Right forelimb (tissue), 1 donor: ENCODE measurements at regions not wholly inside any gene's neighbourhood (a gene's known extent, or its start where the extent isn't known, plus 50 kb on each side); places are given as distances from the start of the nearest gene placed in this dataset.

Experiments
- DNase-seq: peaks from one replicate; pipeline ENCODE4 v3.0.0-alpha.2; 2018

- no peak for DNase-seq
These were observed 262.5 kb upstream of the ARHGAP20 start for GRCh38 chr11:110974731-110975130.

- DNase-seq: no peak
These were observed 261.3 kb upstream of the ARHGAP20 start for GRCh38 chr11:110973401-110973980.

- DNase-seq: no peak
These were observed 260.4 kb upstream of the ARHGAP20 start for GRCh38 chr11:110972640-110973039.

- DNase-seq: no peak
These were observed 259.9 kb upstream of the ARHGAP20 start for GRCh38 chr11:110972106-110972505.

GRCh38 chr11:110971140-110971539, 258.9 kb upstream of the ARHGAP20 start:
- no peak for DNase-seq

- no peak for DNase-seq
These were observed 256.3 kb upstream of the ARHGAP20 start for GRCh38 chr11:110968348-110969062.

GRCh38 chr11:110966131-110966530, 253.9 kb upstream of the ARHGAP20 start:
- no peak for DNase-seq

GRCh38 chr11:110962921-110963320, 250.7 kb upstream of the ARHGAP20 start:
- DNase-seq: no peak

GRCh38 chr11:110960167-110960566, 247.9 kb upstream of the ARHGAP20 start:
- DNase-seq: no peak

- DNase-seq: no peak
These were observed 246.0 kb upstream of the ARHGAP20 start for GRCh38 chr11:110958216-110958615.

GRCh38 chr11:110955776-110956175, 243.5 kb upstream of the ARHGAP20 start:
- DNase-seq: no peak

GRCh38 chr11:110951950-110952503, 239.8 kb upstream of the ARHGAP20 start:
- no peak for DNase-seq

GRCh38 chr11:110951037-110951949, 239.1 kb upstream of the ARHGAP20 start:
- no peak for DNase-seq

GRCh38 chr11:110948112-110948511, 235.9 kb upstream of the ARHGAP20 start:
- no peak for DNase-seq

- DNase-seq: peak; percentile 49
These were observed 234.9 kb upstream of the ARHGAP20 start for GRCh38 chr11:110947096-110947495.

GRCh38 chr11:110939471-110939870, 227.2 kb upstream of the ARHGAP20 start:
- no peak for DNase-seq

GRCh38 chr11:110935018-110935640, 222.9 kb upstream of the ARHGAP20 start:
- no peak for DNase-seq

GRCh38 chr11:110929129-110929528, 216.9 kb upstream of the ARHGAP20 start:
- DNase-seq: no peak

- DNase-seq: no peak
These were observed 216.2 kb upstream of the ARHGAP20 start for GRCh38 chr11:110928391-110928790.

GRCh38 chr11:110921742-110922521, 209.7 kb upstream of the ARHGAP20 start:
- DNase-seq: peak; percentile 64

GRCh38 chr11:110919241-110919922, 207.1 kb upstream of the ARHGAP20 start:
- DNase-seq: no peak
